ENCODE measurements at regions not wholly inside any gene's neighbourhood (a gene's known extent, or its start where the extent isn't known, plus 50 kb on each side); places are given as distances from the start of the nearest gene placed in this dataset.
"Not testable (repeated sequence)": the region's sequence is repeated elsewhere in the genome, so short reads cannot be mapped to it uniquely, and the experiment has no call there.

- Histone ChIP-seq H3K27me3 (ENCODE audit: control insufficient read depth, insufficient read depth, low read length) (no peaks in the 10 kb centered on the region), H3K4me3 (ENCODE audit: low read depth, low read length) (no peak overlapping the region), H3K36me3 (ENCODE audit: control insufficient read depth, insufficient read depth, low read length) (no peaks in the 10 kb centered on the region)
- TF ChIP-seq CTCF (IDR thresholded peaks at IDR 0.05; ENCODE audit: insufficient read depth, low read length, poor library complexity, severe bottlenecking), result no peak
- no peak for DNase-seq (ENCODE audit: low read depth)
Observed at GRCh38 chr7:149654588-149654987, 118.8 kb downstream of the ZNF467 start.

DNA sequence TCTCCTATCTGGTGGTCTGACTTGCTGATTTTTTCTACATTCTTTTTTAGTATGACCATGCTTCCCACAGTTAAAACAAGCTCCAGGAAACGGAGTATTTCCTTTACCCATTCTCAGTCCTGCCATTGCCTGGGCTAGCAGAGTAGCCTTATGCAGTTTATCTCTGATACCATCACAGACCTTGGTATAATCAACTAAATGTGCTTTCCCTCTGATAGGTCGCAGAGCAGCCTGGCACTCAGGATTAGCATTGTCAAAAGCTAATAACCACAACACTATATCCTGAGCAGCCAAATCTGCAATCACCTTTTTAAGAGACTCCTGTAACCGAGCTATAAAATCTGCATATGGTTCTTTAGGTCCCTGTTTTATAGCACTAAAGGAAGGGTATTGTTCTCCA lies 123.2 kb downstream of the ZNF467 start:
- H3K4me3 ChIP-seq (ENCODE audit: low read depth, low read length); DNase-seq (ENCODE audit: low read depth); H3K27me3 ChIP-seq (ENCODE audit: control insufficient read depth, insufficient read depth, low read length); H3K36me3 ChIP-seq (ENCODE audit: control insufficient read depth, insufficient read depth, low read length): not testable (repeated sequence)

DNA sequence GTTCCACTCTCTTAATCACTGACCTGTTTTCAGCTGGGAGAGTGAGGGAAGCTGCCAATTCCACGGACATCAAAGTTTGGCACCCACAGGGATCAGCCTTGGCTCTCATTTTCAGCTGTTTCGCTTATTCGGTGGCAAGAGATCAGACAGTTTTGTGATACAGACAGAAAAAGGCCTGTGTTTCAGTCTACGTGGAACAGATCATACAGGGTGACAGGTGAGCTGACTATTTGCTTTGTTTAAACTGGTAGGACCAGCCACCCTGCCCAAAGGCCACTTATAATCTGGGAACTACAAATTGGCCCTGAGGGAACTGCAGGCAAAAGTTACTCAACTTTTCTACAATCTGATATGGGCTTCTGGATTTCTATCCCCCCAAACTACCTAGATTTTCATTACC lies 128.6 kb downstream of the ZNF467 start:
- Histone ChIP-seq H3K27me3 (ENCODE audit: control insufficient read depth, insufficient read depth, low read length) (no peaks in the 10 kb centered on the region), H3K4me3 (ENCODE audit: low read depth, low read length) (no peak overlapping the region), H3K36me3 (ENCODE audit: control insufficient read depth, insufficient read depth, low read length) (no peaks in the 10 kb centered on the region)
- no peak for TF ChIP-seq CTCF (IDR thresholded peaks at IDR 0.05; ENCODE audit: insufficient read depth, low read length, poor library complexity, severe bottlenecking)
- no peak for DNase-seq (ENCODE audit: low read depth)

- H3K36me3 ChIP-seq (ENCODE audit: control insufficient read depth, insufficient read depth, low read length), result no peaks in the 10 kb centered on the region
- no peaks in the 10 kb centered on the region for H3K27me3 ChIP-seq (ENCODE audit: control insufficient read depth, insufficient read depth, low read length)
- no peak overlapping the region for H3K4me3 ChIP-seq (ENCODE audit: low read depth, low read length)
- TF ChIP-seq CTCF (IDR thresholded peaks at IDR 0.05; ENCODE audit: insufficient read depth, low read length, poor library complexity, severe bottlenecking), result no peak
- DNase-seq (ENCODE audit: low read depth), result no peak
Observed at GRCh38 chr7:149642589-149642988, 130.8 kb downstream of the ZNF467 start.

GRCh38 chr7:149638566-149639320 lies 134.6 kb downstream of the ZNF467 start:
- DNase-seq (ENCODE audit: low read depth), result no peak
- Histone ChIP-seq H3K36me3 (ENCODE audit: control insufficient read depth, insufficient read depth, low read length) (no peaks in the 10 kb centered on the region), H3K27me3 (ENCODE audit: control insufficient read depth, insufficient read depth, low read length) (no peaks in the 10 kb centered on the region), H3K4me3 (ENCODE audit: low read depth, low read length) (no peak overlapping the region)
- TF ChIP-seq CTCF (IDR thresholded peaks at IDR 0.05; ENCODE audit: insufficient read depth, low read length, poor library complexity, severe bottlenecking), result no peak

GRCh38 chr7:149637911-149638565 lies 135.3 kb downstream of the ZNF467 start:
- Histone ChIP-seq H3K27me3 (ENCODE audit: control insufficient read depth, insufficient read depth, low read length) (no peaks in the 10 kb centered on the region), H3K36me3 (ENCODE audit: control insufficient read depth, insufficient read depth, low read length) (no peaks in the 10 kb centered on the region), H3K4me3 (ENCODE audit: low read depth, low read length) (no peak overlapping the region)
- no peak for TF ChIP-seq CTCF (IDR thresholded peaks at IDR 0.05; ENCODE audit: insufficient read depth, low read length, poor library complexity, severe bottlenecking)
- DNase-seq (ENCODE audit: low read depth), result no peak
